Thoracic aorta (tissue), 2 donors: ENCODE measurements at regions not wholly inside any gene's neighbourhood (a gene's known extent, or its start where the extent isn't known, plus 50 kb on each side); places are given as distances from the start of the nearest gene placed in this dataset.

Source experiments
- ATAC-seq: fragments of 150-250 bp; one replicate; pipeline ENCODE4 v1.8.0; 2017; ENCODE audit warnings: low read depth; ENCODE audit not compliant: insufficient number of reproducible peaks, low FRiP score
- DNase-seq: peaks from one replicate; pipeline ENCODE4 v3.0.0-alpha.2; 2020; ENCODE audit warnings: low spot score
- H3K27ac ChIP-seq, 2 donors: fragments of 200-600 bp; sonication (generic); 1 replicate in 1 of 2; 2 replicates in 1 of 2; pipeline ENCODE4 v1.5.1; 2016; ENCODE audit warnings: mild to moderate bottlenecking in 2 of 2, moderate library complexity in 2 of 2
- H3K27me3 ChIP-seq: fragments of 200-600 bp; sonication (generic); replicated peaks from 2 replicates; pipeline ENCODE4 v1.6.0; 2016; ENCODE audit warnings: mild to moderate bottlenecking; ENCODE audit not compliant: insufficient read depth
- H3K36me3 ChIP-seq: fragments of 200-600 bp; sonication (generic); one replicate; pipeline ENCODE4 v1.5.1; 2016
- H3K4me1 ChIP-seq, 2 donors: fragments of 200-600 bp; sonication (generic); 1 replicate in 1 of 2; 2 replicates in 1 of 2; pipeline versions ENCODE4 v1.5.1 to v1.6.0; 2016; ENCODE audit warnings: low read depth in 2 of 2, mild to moderate bottlenecking in 1 of 2; ENCODE audit not compliant: control insufficient read depth in 1 of 2
- H3K4me3 ChIP-seq: fragments of 200-600 bp; sonication (generic); 2 replicates; pipeline ENCODE4 v1.5.1; 2016; ENCODE audit warnings: mild to moderate bottlenecking
- H3K9me3 ChIP-seq: fragments of 200-600 bp; sonication (generic); 2 replicates; pipeline ENCODE4 v1.5.1; 2016
- TF ChIP-seq, protein P1 (sequence below): fragments of 200-600 bp; sonication (generic); IDR thresholded peaks from one replicate; pipeline ENCODE4 v1.5.1; 2019; ENCODE audit warnings: antibody characterized with exemption

DNA sequence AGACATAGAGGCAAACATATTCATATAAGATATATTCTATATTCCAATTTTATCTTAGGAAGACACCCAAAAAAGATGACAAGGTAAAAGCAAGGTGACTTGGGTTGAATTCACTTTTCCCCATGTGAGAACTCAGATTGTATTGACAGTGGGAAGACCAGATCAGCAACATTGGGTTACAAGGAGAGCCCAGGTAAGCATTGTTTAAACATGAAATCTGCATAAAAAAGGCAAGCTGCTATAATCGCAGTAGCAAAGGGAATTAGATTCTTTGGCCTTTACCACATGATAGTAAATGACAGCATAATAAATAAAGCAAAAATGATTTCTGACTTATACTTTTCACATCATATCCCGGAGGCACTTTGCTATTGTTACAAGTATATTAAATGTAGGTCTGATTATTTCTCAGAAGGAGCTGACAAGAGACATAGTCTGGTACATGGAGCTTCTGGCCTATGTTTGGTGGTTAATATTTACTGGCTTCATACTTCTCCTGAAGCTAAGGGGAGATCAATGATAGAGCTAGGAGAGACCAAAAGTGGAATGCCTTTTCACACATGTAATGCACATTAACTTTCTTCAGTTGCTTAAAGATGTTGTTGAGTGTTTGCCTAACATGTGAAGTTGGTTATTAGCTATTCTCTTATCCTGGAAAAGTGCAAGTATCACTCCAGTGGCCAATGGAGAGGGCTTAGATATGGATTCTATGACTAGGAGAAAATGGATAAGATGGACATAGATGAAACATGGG lies 53.1 kb upstream of the EEF1E1 start:
- Histone ChIP-seq H3K27me3 (no peaks in the 10 kb centered on the region), H3K36me3 (no peaks in the 10 kb centered on the region), H3K27ac (no peak overlapping the region), H3K9me3 (no peaks in the 10 kb centered on the region), H3K4me1 (no peaks in the 10 kb centered on the region), H3K4me3 (no peak overlapping the region)
- TF ChIP-seq, protein P1, sequence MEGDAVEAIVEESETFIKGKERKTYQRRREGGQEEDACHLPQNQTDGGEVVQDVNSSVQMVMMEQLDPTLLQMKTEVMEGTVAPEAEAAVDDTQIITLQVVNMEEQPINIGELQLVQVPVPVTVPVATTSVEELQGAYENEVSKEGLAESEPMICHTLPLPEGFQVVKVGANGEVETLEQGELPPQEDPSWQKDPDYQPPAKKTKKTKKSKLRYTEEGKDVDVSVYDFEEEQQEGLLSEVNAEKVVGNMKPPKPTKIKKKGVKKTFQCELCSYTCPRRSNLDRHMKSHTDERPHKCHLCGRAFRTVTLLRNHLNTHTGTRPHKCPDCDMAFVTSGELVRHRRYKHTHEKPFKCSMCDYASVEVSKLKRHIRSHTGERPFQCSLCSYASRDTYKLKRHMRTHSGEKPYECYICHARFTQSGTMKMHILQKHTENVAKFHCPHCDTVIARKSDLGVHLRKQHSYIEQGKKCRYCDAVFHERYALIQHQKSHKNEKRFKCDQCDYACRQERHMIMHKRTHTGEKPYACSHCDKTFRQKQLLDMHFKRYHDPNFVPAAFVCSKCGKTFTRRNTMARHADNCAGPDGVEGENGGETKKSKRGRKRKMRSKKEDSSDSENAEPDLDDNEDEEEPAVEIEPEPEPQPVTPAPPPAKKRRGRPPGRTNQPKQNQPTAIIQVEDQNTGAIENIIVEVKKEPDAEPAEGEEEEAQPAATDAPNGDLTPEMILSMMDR = no peak
- ATAC-seq = no peak
- DNase-seq = no peak
